ENCODE measurements at regions not wholly inside any gene's neighbourhood (a gene's known extent, or its start where the extent isn't known, plus 50 kb on each side); places are given as distances from the start of the nearest gene placed in this dataset.

DNA sequence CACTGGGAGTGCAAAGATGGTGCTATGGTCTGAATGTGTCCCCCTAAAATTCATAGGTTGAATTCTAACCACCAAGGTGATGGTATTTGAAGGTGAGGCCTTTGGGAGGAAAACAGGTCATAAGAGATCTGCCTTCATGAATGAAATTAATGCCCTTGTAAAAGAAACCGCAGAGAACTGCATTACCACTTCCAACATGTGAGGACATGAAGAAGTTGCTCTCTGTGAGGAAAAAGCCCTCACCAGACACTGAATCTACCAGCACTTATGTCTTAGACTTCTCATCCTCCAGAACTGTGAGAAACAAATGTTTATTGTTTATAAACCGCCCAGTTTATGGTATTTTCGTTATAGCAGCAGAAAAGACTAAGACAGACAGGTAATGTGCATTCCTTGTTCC lies 224.7 kb upstream of the C1orf87 start:
- TF ChIP-seq, protein P1, sequence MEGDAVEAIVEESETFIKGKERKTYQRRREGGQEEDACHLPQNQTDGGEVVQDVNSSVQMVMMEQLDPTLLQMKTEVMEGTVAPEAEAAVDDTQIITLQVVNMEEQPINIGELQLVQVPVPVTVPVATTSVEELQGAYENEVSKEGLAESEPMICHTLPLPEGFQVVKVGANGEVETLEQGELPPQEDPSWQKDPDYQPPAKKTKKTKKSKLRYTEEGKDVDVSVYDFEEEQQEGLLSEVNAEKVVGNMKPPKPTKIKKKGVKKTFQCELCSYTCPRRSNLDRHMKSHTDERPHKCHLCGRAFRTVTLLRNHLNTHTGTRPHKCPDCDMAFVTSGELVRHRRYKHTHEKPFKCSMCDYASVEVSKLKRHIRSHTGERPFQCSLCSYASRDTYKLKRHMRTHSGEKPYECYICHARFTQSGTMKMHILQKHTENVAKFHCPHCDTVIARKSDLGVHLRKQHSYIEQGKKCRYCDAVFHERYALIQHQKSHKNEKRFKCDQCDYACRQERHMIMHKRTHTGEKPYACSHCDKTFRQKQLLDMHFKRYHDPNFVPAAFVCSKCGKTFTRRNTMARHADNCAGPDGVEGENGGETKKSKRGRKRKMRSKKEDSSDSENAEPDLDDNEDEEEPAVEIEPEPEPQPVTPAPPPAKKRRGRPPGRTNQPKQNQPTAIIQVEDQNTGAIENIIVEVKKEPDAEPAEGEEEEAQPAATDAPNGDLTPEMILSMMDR (conservative IDR thresholded peaks at IDR 0.05; ENCODE audit: low read depth, low read length) = no peak
- TF ChIP-seq EZH2 (IDR thresholded peaks at IDR 0.05; ENCODE audit: borderline replicate concordance, low read depth, low read length, poor library complexity, severe bottlenecking) = no peak

Measured in A673 (cell line).